HL-60 (cell line): ENCODE measurements at regions not wholly inside any gene's neighbourhood (a gene's known extent, or its start where the extent isn't known, plus 50 kb on each side); places are given as distances from the start of the nearest gene placed in this dataset.
A peak's percentile ranks its signal among the peaks of the same experiment; 100 is the strongest.

Experiments
- CTCF ChIP-seq: IDR thresholded peaks from one replicate; pipeline ENCODE4 v1.5.1; 2011; ENCODE audit warnings: low read length, control low read depth, inconsistent platforms; ENCODE audit not compliant: insufficient read depth
- GABPA ChIP-seq: IDR thresholded peaks from 2 replicates; pipeline ENCODE4 v1.6.1; 2012; ENCODE audit warnings: low read depth
- POLR2AphosphoS5 ChIP-seq: IDR thresholded peaks from 2 replicates; pipeline ENCODE4 v1.6.1; 2012; ENCODE audit warnings: low read depth
- REST ChIP-seq: IDR thresholded peaks from 2 replicates; pipeline ENCODE4 v1.6.1; 2012; ENCODE audit warnings: low read depth; ENCODE audit not compliant: insufficient replicate concordance
- SPI1 ChIP-seq: IDR thresholded peaks from 2 replicates; pipeline ENCODE4 v1.6.1; 2012; ENCODE audit warnings: low read depth, mild to moderate bottlenecking, borderline replicate concordance

- TF ChIP-seq CTCF (peak; percentile 78), SPI1 (no peak), REST (no peak), POLR2AphosphoS5 (no peak), GABPA (no peak)
Observed at GRCh38 chr4:189202182-189202868, 738.3 kb upstream of the FRG1 start.
